ENCODE measurements at regions not wholly inside any gene's neighbourhood (a gene's known extent, or its start where the extent isn't known, plus 50 kb on each side); places are given as distances from the start of the nearest gene placed in this dataset.

GRCh38 chr13:81770868-81771505 lies 1430.1 kb upstream of the SPRY2 start:
- TF ChIP-seq CTCF (IDR thresholded peaks at IDR 0.05; ENCODE audit: borderline replicate concordance, extremely low read depth, insufficient read depth) = no peak
- Histone ChIP-seq H3K27me3 (ENCODE audit: control insufficient read depth, insufficient read depth, low read length) (no peaks in the 10 kb centered on the region), H3K36me3 (ENCODE audit: control insufficient read depth in 2 of 3, insufficient read depth in 3 of 3, low read length in 3 of 3) (no peaks in the 10 kb centered on the region), H3K4me3 (ENCODE audit: low read length in 3 of 3) (no peak overlapping the region), H3K9me3 (ENCODE audit: control insufficient read depth in 2 of 3, insufficient read depth in 1 of 3, low read length in 3 of 3) (peaks cover 0 to 3% (median 0%) of the 10 kb centered on the region in 3 donors), H3K27ac (ENCODE audit: low read depth in 2 of 2, low read length in 2 of 2) (no peak overlapping the region), H3K4me1 (ENCODE audit: control insufficient read depth in 2 of 3, insufficient read depth in 2 of 3, low read depth in 1 of 3, low read length in 3 of 3) (peaks cover 0 to 13% (median 0%) of the 10 kb centered on the region in 3 donors), H3K9ac (ENCODE audit: low read length in 3 of 3) (no peak overlapping the region)
- peak in 2 of 5 donors; percentile 20 to 32 for DNase-seq
- peak; percentile 92 for FAIRE-seq
- intact Hi-C loops (cut with DNase I) = no loop called here

DNA sequence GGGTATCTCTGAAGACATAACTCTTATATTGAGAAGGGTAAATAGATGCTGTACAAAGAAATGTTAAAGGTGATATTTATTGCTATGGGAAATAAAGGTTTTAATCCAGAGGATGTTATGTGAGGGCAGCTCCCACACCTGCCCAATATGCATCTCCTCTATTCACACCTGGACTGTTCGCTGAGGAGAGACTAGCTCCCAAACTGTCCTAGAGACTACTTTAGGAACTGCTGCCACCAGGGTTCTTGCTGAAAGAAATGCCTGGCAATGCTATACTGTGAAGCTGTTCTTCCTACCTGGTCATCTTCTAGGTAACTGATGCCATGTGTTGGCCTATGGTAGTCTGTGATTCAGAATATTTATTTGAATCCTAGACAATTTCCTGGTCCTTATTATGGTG lies 1421.5 kb upstream of the SPRY2 start:
- Histone ChIP-seq H3K4me3 (ENCODE audit: low read length in 3 of 3) (no peak overlapping the region), H3K9me3 (ENCODE audit: control insufficient read depth in 2 of 3, insufficient read depth in 1 of 3, low read length in 3 of 3) (no peaks in the 10 kb centered on the region), H3K9ac (ENCODE audit: low read length in 3 of 3) (no peak overlapping the region), H3K27me3 (ENCODE audit: control insufficient read depth, insufficient read depth, low read length) (no peaks in the 10 kb centered on the region), H3K27ac (ENCODE audit: low read depth in 2 of 2, low read length in 2 of 2) (no peak overlapping the region), H3K36me3 (ENCODE audit: control insufficient read depth in 2 of 3, insufficient read depth in 3 of 3, low read length in 3 of 3) (no peaks in the 10 kb centered on the region), H3K4me1 (ENCODE audit: control insufficient read depth in 2 of 3, insufficient read depth in 2 of 3, low read depth in 1 of 3, low read length in 3 of 3) (no peaks in the 10 kb centered on the region)
- intact Hi-C loops (cut with DNase I) = no loop called here
- DNase-seq (no peak), FAIRE-seq (no peak)
- TF ChIP-seq CTCF (IDR thresholded peaks at IDR 0.05; ENCODE audit: borderline replicate concordance, extremely low read depth, insufficient read depth) = no peak

GRCh38 chr13:81760316-81760715 lies 1419.4 kb upstream of the SPRY2 start:
- intact Hi-C loops (cut with DNase I) = no loop called here

More at GRCh38 chr13:81760316-81760715, 1419.4 kb upstream of the SPRY2 start:
- Histone ChIP-seq H3K9ac (ENCODE audit: low read length in 3 of 3) (no peak overlapping the region), H3K9me3 (ENCODE audit: control insufficient read depth in 2 of 3, insufficient read depth in 1 of 3, low read length in 3 of 3) (no peaks in the 10 kb centered on the region), H3K36me3 (ENCODE audit: control insufficient read depth in 2 of 3, insufficient read depth in 3 of 3, low read length in 3 of 3) (no peaks in the 10 kb centered on the region), H3K27ac (ENCODE audit: low read depth in 2 of 2, low read length in 2 of 2) (no peak overlapping the region), H3K4me3 (ENCODE audit: low read length in 3 of 3) (no peak overlapping the region), H3K27me3 (ENCODE audit: control insufficient read depth, insufficient read depth, low read length) (no peaks in the 10 kb centered on the region), H3K4me1 (ENCODE audit: control insufficient read depth in 2 of 3, insufficient read depth in 2 of 3, low read depth in 1 of 3, low read length in 3 of 3) (no peaks in the 10 kb centered on the region)
- no peak for TF ChIP-seq CTCF (IDR thresholded peaks at IDR 0.05; ENCODE audit: borderline replicate concordance, extremely low read depth, insufficient read depth)
- no peak for FAIRE-seq
- DNase-seq = no peak
